H1 (cell line): ENCODE measurements at regions not wholly inside any gene's neighbourhood (a gene's known extent, or its start where the extent isn't known, plus 50 kb on each side); places are given as distances from the start of the nearest gene placed in this dataset.
A peak's percentile ranks its signal among the peaks of the same experiment; 100 is the strongest.

Experiments used
- CTCF ChIA-PET: fragments of 300-600 bp; sonication (Branson Sonifier 250); formaldehyde crosslinking; loops from one replicate; lab custom pipeline; 2021; ENCODE audit not compliant: partially characterized antibody; lab: Charles Lee
- POLR2A ChIA-PET: fragments of 300-600 bp; sonication (Branson Sonifier 250); formaldehyde crosslinking; loops from one replicate; lab custom pipeline; 2021; ENCODE audit warnings: inconsistent platforms; ENCODE audit not compliant: partially characterized antibody; lab: Charles Lee
- DNase-seq, 2 experiments: peaks; one replicate each; pipeline versions ENCODE4 v3.0.0 to v3.0.0-alpha.2; 2010 to 2022; ENCODE audit warnings: low spot score in 2 of 2, low read depth in 1 of 2, mixed read lengths in 1 of 2
- FAIRE-seq: peaks from 2 replicates; lab custom pipeline; 2011; peaks lifted over from hg19 to GRCh38; lab: Jason Lieb, UNC
- H2AFZ ChIP-seq: 2 replicates; pipeline ENCODE4 v1.8.1; 2012; ENCODE audit warnings: low read length, inconsistent platforms
- H2AK5ac ChIP-seq: 2 replicates; pipeline ENCODE4 v1.6.1; 2013; ENCODE audit warnings: low read depth, low read length
- H2BK120ac ChIP-seq: replicated peaks from 2 replicates; pipeline ENCODE3; 2013; ENCODE audit warnings: low read depth, low read length, inconsistent platforms
- H2BK12ac ChIP-seq: 2 replicates; pipeline ENCODE4 v1.6.1; 2013; ENCODE audit warnings: low read depth, low read length
- H2BK15ac ChIP-seq: 2 replicates; pipeline ENCODE4 v1.6.1; 2013; ENCODE audit warnings: low read length
- H2BK20ac ChIP-seq: 2 replicates; pipeline ENCODE4 v1.6.1; 2013; ENCODE audit warnings: low read length
- H2BK5ac ChIP-seq: 2 replicates; pipeline ENCODE4 v1.6.1; 2013; ENCODE audit warnings: low read depth, low read length
- H3K14ac ChIP-seq: 2 replicates; pipeline ENCODE4 v1.6.1; 2013; ENCODE audit warnings: inconsistent platforms; ENCODE audit not compliant: insufficient read length
- H3K18ac ChIP-seq: 2 replicates; pipeline ENCODE4 v1.6.1; 2013; ENCODE audit warnings: low read length; ENCODE audit errors: extremely low read depth
- H3K23ac ChIP-seq: 2 replicates; pipeline ENCODE4 v1.6.1; 2013; ENCODE audit warnings: inconsistent platforms; ENCODE audit not compliant: insufficient read length
- H3K23me2 ChIP-seq: 2 replicates; pipeline ENCODE4 v1.6.1; 2013; ENCODE audit warnings: low read depth, low read length
- H3K27ac ChIP-seq: 2 replicates; pipeline ENCODE4 v1.6.1; 2011; ENCODE audit warnings: low read depth, low read length, inconsistent platforms
- H3K27me3 ChIP-seq, 4 experiments: replicated peaks in 1 of 4; 1 replicate in 1 of 4; 2 replicates in 3 of 4; pipeline versions ENCODE4 v1.6.1 to v1.8.1; 2011 to 2013; ENCODE audit warnings: low read length in 3 of 4, mild to moderate bottlenecking in 3 of 4, inconsistent platforms in 2 of 4, mixed read lengths in 2 of 4, moderate library complexity in 1 of 4; ENCODE audit not compliant: control insufficient read depth in 3 of 4, insufficient read depth in 3 of 4; ENCODE audit errors: extremely low read depth in 1 of 4
- H3K36me3 ChIP-seq, 4 experiments: 2 replicates each; pipeline versions ENCODE4 v1.6.1 to v1.8.1; 2011 to 2013; ENCODE audit warnings: mild to moderate bottlenecking in 4 of 4, low read length in 3 of 4, moderate library complexity in 2 of 4, control low read depth in 1 of 4, inconsistent platforms in 1 of 4; ENCODE audit not compliant: insufficient read depth in 4 of 4, control insufficient read depth in 2 of 4
- H3K4ac ChIP-seq: replicated peaks from 2 replicates; pipeline ENCODE3; 2013; ENCODE audit warnings: low read length, low read depth, mixed read lengths, inconsistent platforms; ENCODE audit not compliant: insufficient read length
- H3K4me1 ChIP-seq, 4 experiments: replicated peaks in 1 of 4; 1 replicate in 1 of 4; 2 replicates in 3 of 4; pipeline versions ENCODE4 v1.6.1 to v1.8.1; 2011 to 2013; ENCODE audit warnings: low read length in 3 of 4, inconsistent platforms in 2 of 4, mixed read lengths in 1 of 4; ENCODE audit not compliant: insufficient read depth in 4 of 4, control insufficient read depth in 3 of 4
- H3K4me2 ChIP-seq, 2 experiments: 2 replicates each; pipeline versions ENCODE4 v1.6.1 to v1.8.1; 2011 to 2013; ENCODE audit warnings: low read depth in 2 of 2, low read length in 2 of 2, control low read depth in 1 of 2, inconsistent platforms in 1 of 2, mild to moderate bottlenecking in 1 of 2; ENCODE audit not compliant: insufficient read depth in 1 of 2
- H3K4me3 ChIP-seq, 4 experiments: fragments of 200-600, 300-600 bp in 1 of 4; sonication (generic), shearing (Covaris generic), sonication (Bioruptor Twin) in 1 of 4; 2 replicates each; pipeline versions ENCODE4 v1.5.1 to v1.8.1; 2011 to 2016; ENCODE audit warnings: low read length in 4 of 4, low read depth in 3 of 4, control low read depth in 2 of 4, inconsistent platforms in 2 of 4, mild to moderate bottlenecking in 2 of 4, mixed read lengths in 1 of 4, moderate library complexity in 1 of 4; ENCODE audit not compliant: insufficient read depth in 2 of 4; ENCODE audit errors: extremely low read depth in 1 of 4
- H3K56ac ChIP-seq: replicated peaks from 2 replicates; pipeline ENCODE3; 2013; ENCODE audit warnings: low read depth, mild to moderate bottlenecking, mixed read lengths, low read length, inconsistent platforms; ENCODE audit not compliant: insufficient read length
- H3K79me1 ChIP-seq: 2 replicates; pipeline ENCODE4 v1.6.1; 2013; ENCODE audit warnings: low read depth, low read length, control low read depth
- H3K79me2 ChIP-seq, 2 experiments: 2 replicates each; pipeline versions ENCODE4 v1.6.1 to v1.8.1; 2012 to 2013; ENCODE audit warnings: low read length in 2 of 2, mild to moderate bottlenecking in 2 of 2, inconsistent platforms in 1 of 2; ENCODE audit not compliant: insufficient read depth in 2 of 2, control insufficient read depth in 1 of 2
- H3K9ac ChIP-seq, 4 experiments: replicated peaks in 1 of 4; 1 replicate in 1 of 4; 2 replicates in 3 of 4; pipeline versions ENCODE4 v1.6.1 to v1.8.1; 2011 to 2013; ENCODE audit warnings: low read depth in 3 of 4, low read length in 3 of 4, control low read depth in 2 of 4, mild to moderate bottlenecking in 2 of 4, moderate library complexity in 2 of 4, inconsistent platforms in 1 of 4; ENCODE audit errors: extremely low read depth in 1 of 4
- H3K9me3 ChIP-seq, 2 experiments: 2 replicates each; pipeline versions ENCODE4 v1.6.1 to v1.8.1; 2012 to 2013; ENCODE audit warnings: mild to moderate bottlenecking in 2 of 2, moderate library complexity in 2 of 2, control low read depth in 1 of 2, inconsistent platforms in 1 of 2, low read depth in 1 of 2, low read length in 1 of 2, mixed read lengths in 1 of 2; ENCODE audit not compliant: insufficient read depth in 2 of 2
- H4K20me1 ChIP-seq, 2 experiments: replicated peaks in 1 of 2; 2 replicates each; pipeline versions ENCODE3 to v1.8.1; 2011 to 2013; ENCODE audit warnings: inconsistent platforms in 2 of 2, low read length in 2 of 2, mild to moderate bottlenecking in 1 of 2; ENCODE audit not compliant: insufficient read depth in 2 of 2, control insufficient read depth in 1 of 2
- H4K5ac ChIP-seq: 2 replicates; pipeline ENCODE4 v1.6.1; 2013; ENCODE audit warnings: low read length, low read depth, mixed read lengths, inconsistent platforms; ENCODE audit not compliant: insufficient read length
- H4K8ac ChIP-seq: 2 replicates; pipeline ENCODE4 v1.8.0; 2013; ENCODE audit warnings: mild to moderate bottlenecking, moderate library complexity, low read length, inconsistent platforms; ENCODE audit not compliant: insufficient read depth; ENCODE audit errors: extremely low read depth
- H4K91ac ChIP-seq: replicated peaks from 2 replicates; pipeline ENCODE3; 2013; ENCODE audit warnings: low read length, mixed read lengths, inconsistent platforms; ENCODE audit not compliant: insufficient read length
- ATF3 ChIP-seq: IDR thresholded peaks from 2 replicates; pipeline ENCODE4 v1.6.1; 2011; ENCODE audit warnings: low read depth, mild to moderate bottlenecking, low read length; ENCODE audit not compliant: insufficient read depth
- BACH1 ChIP-seq: IDR thresholded peaks from 2 replicates; pipeline ENCODE4 v1.6.1; 2012; ENCODE audit warnings: low read length, improper control_type of control experiment
- HDAC6 ChIP-seq: IDR thresholded peaks from one replicate; pipeline ENCODE4 v1.7.1; 2012; ENCODE audit warnings: low read depth, mild to moderate bottlenecking, inconsistent platforms, low read length, moderate library complexity
- JUN ChIP-seq: IDR thresholded peaks from 2 replicates; pipeline ENCODE4 v1.6.1; 2011; ENCODE audit warnings: low read depth, mild to moderate bottlenecking, improper control_type of control experiment, low read length
- NANOG ChIP-seq: IDR thresholded peaks from 2 replicates; pipeline ENCODE4 v1.6.1; 2011; ENCODE audit warnings: low read length, low read depth, mild to moderate bottlenecking, inconsistent platforms; ENCODE audit not compliant: insufficient read depth, poor library complexity, severe bottlenecking
- RXRA ChIP-seq: IDR thresholded peaks from 2 replicates; pipeline ENCODE4 v1.6.1; 2011; ENCODE audit warnings: low read depth, mild to moderate bottlenecking, low read length, moderate library complexity; ENCODE audit not compliant: insufficient read depth
- SIRT6 ChIP-seq: IDR thresholded peaks from one replicate; pipeline ENCODE4 v1.7.1; 2012; ENCODE audit warnings: low read length, inconsistent platforms
- TAF1 ChIP-seq: IDR thresholded peaks from 2 replicates; pipeline ENCODE4 v1.6.1; 2011; ENCODE audit warnings: mild to moderate bottlenecking, low read depth, low read length
- TBP ChIP-seq: IDR thresholded peaks from 2 replicates; pipeline ENCODE4 v1.6.1; 2011; ENCODE audit warnings: low read depth, low read length, improper control_type of control experiment
- TCF12 ChIP-seq: IDR thresholded peaks from 2 replicates; pipeline ENCODE4 v1.6.1; 2011; ENCODE audit warnings: low read depth, mild to moderate bottlenecking, low read length
- TEAD4 ChIP-seq: IDR thresholded peaks from 2 replicates; pipeline ENCODE4 v1.6.1; 2012; ENCODE audit warnings: low read depth, low read length, inconsistent platforms, mixed read lengths
- WGBS, 2 experiments: shearing (Covaris generic) in 1 of 2; methylation state at CpG; one replicate each; pipeline versions ENCODE4 v1.1.6 to v1.1.7; 2013 to 2015; ENCODE audit warnings: low lambda C conversion rate in 2 of 2, mixed read lengths in 2 of 2, inconsistent platforms in 1 of 2, low coverage in 1 of 2, missing lambda C conversion rate in 1 of 2; ENCODE audit not compliant: insufficient replicate concordance in 2 of 2, insufficient coverage in 1 of 2, insufficient read length in 1 of 2; ENCODE audit errors: extremely low coverage in 1 of 2, missing lambda C conversion rate in 1 of 2; 5-methylcytosine and 5-hydroxymethylcytosine counted together
- TF ChIP-seq, protein P1 (sequence below): IDR thresholded peaks from 2 replicates; pipeline ENCODE4 v1.6.1; 2012; ENCODE audit warnings: low read length, inconsistent platforms

- H3K36me3 ChIP-seq = no peaks in the 10 kb centered on the region
- H2AFZ ChIP-seq = no peak overlapping the region
- H4K20me1 ChIP-seq = no peaks in the 10 kb centered on the region
- no peak overlapping the region for H3K4me2 ChIP-seq
- no peak overlapping the region for H2BK20ac ChIP-seq
- peaks cover 0 to 4% of the 10 kb centered on the region in 2 experiments; a peak in 1 of 4 replicates for H3K9me3 ChIP-seq
- no peak overlapping the region for H2BK5ac ChIP-seq
- H4K91ac ChIP-seq = no peak overlapping the region
- no peak overlapping the region; the same call in none of the 2 replicates for H2BK12ac ChIP-seq
- H3K18ac ChIP-seq = no peak overlapping the region
- H2AK5ac ChIP-seq = no peak overlapping the region
- FAIRE-seq = no peak
- H3K4ac ChIP-seq = no peak overlapping the region
- 85% methylated on average over 3 of the region's 3 CpGs; no CpG with 5 or more reads in 1 of the 2 experiments for WGBS, 2 experiments
- H4K8ac ChIP-seq = no peak overlapping the region
- H3K27me3 ChIP-seq = 0 out of 7 replicates have a peak, but pooled peaks cover 0 to 2% (median 0%) of the 10 kb centered on the region in 4 experiments
- H2BK120ac ChIP-seq = no peak overlapping the region
- peak in 1 of 2 experiments; percentile 29 for DNase-seq
- H3K14ac ChIP-seq = no peak overlapping the region
- CTCF ChIA-PET = interaction anchor here (0.6 kb wide), 1 partner anchor 13 kb away, joined by 3 read pairs; no protein-coding TSS in a partner anchor
- TF ChIP-seq HDAC6 (no peak), TAF1 (no peak), BACH1 (no peak), NANOG (no peak), TCF12 (no peak), JUN (no peak), TEAD4 (no peak), ATF3 (no peak), SIRT6 (no peak), RXRA (no peak), TBP (no peak)
- TF ChIP-seq, protein P1, sequence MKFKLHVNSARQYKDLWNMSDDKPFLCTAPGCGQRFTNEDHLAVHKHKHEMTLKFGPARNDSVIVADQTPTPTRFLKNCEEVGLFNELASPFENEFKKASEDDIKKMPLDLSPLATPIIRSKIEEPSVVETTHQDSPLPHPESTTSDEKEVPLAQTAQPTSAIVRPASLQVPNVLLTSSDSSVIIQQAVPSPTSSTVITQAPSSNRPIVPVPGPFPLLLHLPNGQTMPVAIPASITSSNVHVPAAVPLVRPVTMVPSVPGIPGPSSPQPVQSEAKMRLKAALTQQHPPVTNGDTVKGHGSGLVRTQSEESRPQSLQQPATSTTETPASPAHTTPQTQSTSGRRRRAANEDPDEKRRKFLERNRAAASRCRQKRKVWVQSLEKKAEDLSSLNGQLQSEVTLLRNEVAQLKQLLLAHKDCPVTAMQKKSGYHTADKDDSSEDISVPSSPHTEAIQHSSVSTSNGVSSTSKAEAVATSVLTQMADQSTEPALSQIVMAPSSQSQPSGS = no peak
- no peak overlapping the region for H3K56ac ChIP-seq
- H2BK15ac ChIP-seq = peak overlapping the region; percentile 76
- no peaks in the 10 kb centered on the region for H3K23me2 ChIP-seq
- no peak overlapping the region for H3K4me3 ChIP-seq
- H3K4me1 ChIP-seq = peaks cover 0 to 6% (median 1%) of the 10 kb centered on the region in 4 experiments; a peak in 2 of 7 replicates
- no peaks in the 10 kb centered on the region for H3K79me2 ChIP-seq
- H3K9ac ChIP-seq = no peak overlapping the region
- H3K79me1 ChIP-seq = no peaks in the 10 kb centered on the region
- no peak overlapping the region for H3K23ac ChIP-seq
- no peak overlapping the region for H4K5ac ChIP-seq
- POLR2A ChIA-PET = interaction anchor here (0.6 to 0.7 kb wide), 2 partner anchors 14 to 1117 kb away, joined by 3 to 4 read pairs; no protein-coding TSS in a partner anchor
- no peak overlapping the region for H3K27ac ChIP-seq
These were observed 141.1 kb upstream of the HS3ST2 start for GRCh38 chr16:22672830-22673210.
